PFSK-1 (cell line): ENCODE measurements at regions not wholly inside any gene's neighbourhood (a gene's known extent, or its start where the extent isn't known, plus 50 kb on each side); places are given as distances from the start of the nearest gene placed in this dataset.

Experiments
- POLR2AphosphoS5 ChIP-seq: IDR thresholded peaks from 2 replicates; pipeline ENCODE4 v1.6.1; 2012; ENCODE audit warnings: low read depth, mild to moderate bottlenecking, control low read depth, low read length, moderate library complexity
- REST ChIP-seq, 2 experiments: IDR thresholded peaks; 2 replicates each; pipeline versions ENCODE4 v1.6.1 to v1.8.0; 2011 to 2012; ENCODE audit warnings: low read depth in 2 of 2, low read length in 2 of 2, control low read depth in 1 of 2, inconsistent platforms in 1 of 2, mild to moderate bottlenecking in 1 of 2, moderate library complexity in 1 of 2; ENCODE audit not compliant: insufficient read depth in 1 of 2
- SIN3A ChIP-seq: IDR thresholded peaks from 2 replicates; pipeline ENCODE4 v1.6.1; 2012; ENCODE audit warnings: mild to moderate bottlenecking, low read length, moderate library complexity, borderline replicate concordance; ENCODE audit not compliant: insufficient read depth

- TF ChIP-seq REST (IDR thresholded peaks at IDR 0.05; ENCODE audit: insufficient read depth in 1 of 2, low read depth in 2 of 2, low read length in 2 of 2) (no peak), SIN3A (no peak), POLR2AphosphoS5 (no peak)
Observed at GRCh38 chr16:80489173-80489572, 51.6 kb upstream of the DYNLRB2 start.
